ENCODE measurements at regions not wholly inside any gene's neighbourhood (a gene's known extent, or its start where the extent isn't known, plus 50 kb on each side); places are given as distances from the start of the nearest gene placed in this dataset.
A peak's percentile ranks its signal among the peaks of the same experiment; 100 is the strongest.

- no peak for DNase-seq (ENCODE audit: low read depth)
Measured at GRCh38 chr21:15370462-15370975, 305.7 kb upstream of the NRIP1 start.

DNA sequence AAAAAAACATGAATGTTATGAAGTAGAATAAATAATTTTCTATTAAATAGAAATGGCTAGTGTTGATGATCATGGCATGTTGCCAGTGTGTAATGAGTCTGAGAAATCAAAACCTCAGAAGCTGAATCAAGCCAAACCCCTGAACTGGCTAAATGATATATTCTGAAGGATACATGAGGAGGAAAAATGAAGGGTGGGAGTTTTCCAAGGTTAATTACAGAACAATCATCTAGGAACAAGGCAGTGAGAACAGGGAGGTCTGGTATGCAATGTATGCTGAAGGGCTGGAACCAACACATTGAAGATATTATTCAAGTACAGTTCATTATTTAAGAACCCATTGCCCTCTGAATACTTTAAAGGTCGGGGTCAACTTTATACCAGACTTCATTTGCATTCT lies 309.1 kb upstream of the NRIP1 start:
- DNase-seq (ENCODE audit: low read depth) = no peak

DNA sequence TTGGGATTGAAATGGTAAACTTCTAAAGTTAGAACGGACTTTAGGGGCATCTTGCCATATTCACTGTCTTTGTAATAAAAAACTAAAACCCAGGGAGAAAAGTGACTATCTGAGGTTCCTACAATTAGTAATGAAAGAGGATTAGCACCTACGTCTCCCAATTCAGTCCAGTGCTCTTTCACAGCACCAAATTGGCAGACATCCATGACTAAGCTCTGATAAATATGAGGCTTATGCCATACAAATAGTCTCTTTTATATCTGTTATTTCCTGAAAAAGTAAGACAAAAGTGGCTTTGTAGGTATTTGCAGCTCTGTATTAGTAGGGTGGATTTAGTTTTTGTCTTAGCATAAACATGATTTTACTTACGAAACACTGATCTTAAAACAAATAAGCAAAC lies 315.0 kb upstream of the NRIP1 start:
- no peak for DNase-seq (ENCODE audit: low read depth)

DNA sequence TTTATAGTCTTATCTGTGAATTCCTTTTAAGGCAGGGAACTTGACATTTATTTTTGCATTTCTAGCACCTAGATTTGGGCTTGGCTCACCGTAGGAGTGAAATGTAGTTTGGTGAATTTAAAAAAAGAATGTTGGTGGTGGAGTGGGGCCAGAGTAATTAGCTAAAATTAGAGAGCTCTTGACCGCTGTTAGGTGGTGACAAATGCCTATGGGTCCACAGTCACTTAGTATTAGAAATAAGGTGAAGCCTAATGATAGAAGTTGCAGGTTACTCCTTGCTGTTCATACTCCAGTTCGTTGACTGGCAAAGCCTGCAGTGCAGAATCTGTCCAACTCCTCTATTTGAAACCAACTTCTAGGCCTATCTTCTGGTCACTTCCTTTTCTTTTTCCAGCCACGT lies 318.8 kb upstream of the NRIP1 start:
- no peak for DNase-seq (ENCODE audit: low read depth)

DNA sequence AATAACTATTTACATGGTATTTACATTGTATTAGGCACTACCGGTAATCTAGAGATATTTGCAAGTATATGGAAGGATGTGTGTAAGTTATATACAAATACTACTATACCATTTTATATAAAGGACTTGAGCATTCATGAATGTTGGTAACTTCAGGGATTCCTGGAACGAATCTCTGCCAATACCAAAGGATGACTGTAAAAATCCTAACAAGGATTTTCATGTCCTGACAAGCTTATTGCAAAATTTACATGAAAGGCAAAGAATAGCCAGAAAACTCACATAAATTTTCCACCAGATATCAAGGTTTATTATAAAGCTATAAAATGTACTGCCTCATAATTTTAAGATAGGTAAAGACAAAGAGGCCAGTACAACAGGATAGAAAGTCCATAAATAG lies 325.2 kb upstream of the NRIP1 start:
- no peak for DNase-seq (ENCODE audit: low read depth)

DNA sequence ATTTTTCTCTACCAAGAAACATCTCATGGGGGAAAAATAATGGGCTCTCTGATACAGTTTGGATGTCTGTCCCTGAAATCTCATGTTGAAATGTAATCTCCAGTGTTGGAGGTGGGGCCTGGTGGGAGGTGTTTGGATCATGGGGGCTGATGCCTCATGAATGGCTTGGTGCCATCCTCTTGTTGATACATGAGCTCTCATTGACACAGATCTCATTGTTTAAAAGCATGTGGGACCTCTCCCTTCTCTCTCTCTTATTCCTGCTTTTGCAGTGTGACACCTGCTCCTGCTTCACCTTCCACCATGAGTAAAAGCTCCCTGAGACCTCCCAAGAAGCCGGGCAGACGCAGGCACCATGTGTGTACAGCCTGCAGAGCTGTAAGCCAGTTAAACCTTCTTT lies 332.5 kb upstream of the NRIP1 start:
- no peak for DNase-seq (ENCODE audit: low read depth)

DNA sequence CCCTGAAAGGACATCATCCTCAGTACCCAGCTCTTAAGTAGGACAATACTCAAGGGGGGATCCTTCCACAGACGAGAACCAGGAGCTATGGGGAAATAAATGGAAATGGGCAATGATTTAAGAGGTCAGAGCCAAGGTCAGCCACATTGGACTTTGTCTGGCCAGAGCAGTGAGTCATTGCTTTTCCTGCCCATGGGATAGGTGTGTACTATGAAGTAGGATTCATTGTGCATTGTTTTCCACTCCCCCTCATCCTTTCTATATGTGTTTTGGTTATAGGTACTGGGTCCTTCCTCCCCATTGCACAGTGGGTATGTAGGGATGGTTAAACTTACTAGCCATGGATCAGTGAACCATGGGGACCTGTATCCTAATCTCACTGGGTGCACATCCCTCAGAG lies 328.9 kb upstream of the USP25 start:
- peak; percentile 11 for DNase-seq (ENCODE audit: low read depth)

- no peak for DNase-seq (ENCODE audit: low read depth)
Measured at GRCh38 chr21:15401331-15401730, 328.5 kb upstream of the USP25 start.

GRCh38 chr21:15405214-15405613 lies 324.6 kb upstream of the USP25 start:
- DNase-seq (ENCODE audit: low read depth) = no peak

- no peak for DNase-seq (ENCODE audit: low read depth)
Measured at GRCh38 chr21:15406791-15407190, 323.0 kb upstream of the USP25 start.

DNA sequence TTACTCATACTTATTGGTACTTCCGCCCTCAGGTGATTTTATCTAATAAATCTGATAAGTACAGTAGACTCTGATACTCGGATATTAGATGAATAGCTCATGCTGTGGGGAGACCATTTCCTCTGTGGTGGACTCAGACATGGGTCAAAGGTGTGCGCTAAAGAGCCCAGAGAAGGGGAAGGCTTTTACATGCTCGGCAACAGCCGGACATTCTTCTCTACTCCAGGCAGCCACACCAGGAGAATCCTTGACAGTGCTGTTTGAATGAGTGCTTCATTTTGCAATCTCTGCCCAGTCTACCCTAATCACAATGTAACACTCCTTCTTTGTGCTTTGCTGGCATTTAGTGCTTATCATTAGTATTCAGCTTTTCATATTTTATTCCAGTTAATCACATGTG lies 322.2 kb upstream of the USP25 start:
- DNase-seq (ENCODE audit: low read depth) = no peak

GRCh38 chr21:15408089-15408488 lies 321.7 kb upstream of the USP25 start:
- DNase-seq (ENCODE audit: low read depth) = no peak

DNA sequence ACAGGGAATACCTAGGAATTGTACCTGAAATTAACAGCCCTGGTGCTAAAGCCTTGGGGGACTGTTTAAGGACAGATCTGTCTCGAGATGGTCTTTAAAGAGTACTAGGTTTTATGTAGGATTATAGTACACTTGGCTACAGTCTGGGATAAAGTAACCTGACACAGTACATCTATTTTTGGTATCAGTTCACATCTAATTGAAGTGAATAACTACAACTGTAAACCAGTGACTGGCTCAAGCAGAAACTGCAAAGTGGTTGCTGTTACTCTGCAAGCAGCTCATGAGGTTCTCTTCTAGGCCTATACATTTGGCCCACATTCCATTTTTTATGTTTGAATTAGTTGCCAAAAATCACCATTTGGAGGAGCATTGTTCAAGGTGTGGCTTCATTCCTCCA lies 320.8 kb upstream of the USP25 start:
- no peak for DNase-seq (ENCODE audit: low read depth)

GRCh38 chr21:15410853-15411252 lies 318.9 kb upstream of the USP25 start:
- no peak for DNase-seq (ENCODE audit: low read depth)

DNA sequence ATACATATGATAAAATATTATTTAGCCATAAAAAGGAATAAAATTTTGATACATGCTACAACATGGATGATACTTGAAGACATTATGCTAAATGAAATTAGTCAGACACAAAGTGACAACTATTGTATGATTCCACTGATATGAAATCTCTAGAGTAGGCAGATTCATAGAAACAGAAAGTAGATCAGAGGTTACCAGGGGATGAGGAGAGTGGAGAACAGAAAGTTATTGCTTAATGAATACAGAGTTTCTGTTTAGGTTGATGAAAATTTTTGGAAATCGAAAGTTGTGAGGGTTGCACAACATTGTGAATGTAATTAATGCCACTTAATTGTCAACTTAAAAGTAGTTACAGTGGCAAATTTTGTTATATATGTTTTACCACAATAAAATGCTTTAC lies 315.7 kb upstream of the USP25 start:
- no peak for DNase-seq (ENCODE audit: low read depth)

GRCh38 chr21:15415541-15416261 lies 314.1 kb upstream of the USP25 start:
- peak; percentile 61 for DNase-seq (ENCODE audit: low read depth)

DNA sequence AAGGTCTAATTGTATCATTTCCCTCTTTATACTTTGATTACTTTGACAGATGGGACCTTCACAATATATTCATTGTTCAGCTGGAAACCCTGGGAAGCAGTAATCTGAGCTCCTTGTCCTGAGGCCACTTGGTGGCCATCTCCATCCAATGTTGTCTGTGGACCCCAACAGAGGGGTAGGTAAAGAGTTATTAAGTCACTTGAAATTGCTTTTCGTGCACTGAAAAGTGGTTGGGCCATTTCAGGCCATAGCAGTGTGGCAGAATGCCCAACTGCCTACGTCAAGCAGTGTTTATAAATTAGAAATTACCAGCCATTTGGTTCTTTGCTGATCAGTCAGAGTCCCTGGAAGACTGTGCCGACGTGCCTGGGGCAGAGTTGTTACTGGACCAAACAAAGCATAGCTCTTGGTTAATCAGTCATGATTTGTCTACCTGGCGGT lies 308.3 kb upstream of the USP25 start:
- peak; percentile 43 for DNase-seq (ENCODE audit: low read depth)

DNA sequence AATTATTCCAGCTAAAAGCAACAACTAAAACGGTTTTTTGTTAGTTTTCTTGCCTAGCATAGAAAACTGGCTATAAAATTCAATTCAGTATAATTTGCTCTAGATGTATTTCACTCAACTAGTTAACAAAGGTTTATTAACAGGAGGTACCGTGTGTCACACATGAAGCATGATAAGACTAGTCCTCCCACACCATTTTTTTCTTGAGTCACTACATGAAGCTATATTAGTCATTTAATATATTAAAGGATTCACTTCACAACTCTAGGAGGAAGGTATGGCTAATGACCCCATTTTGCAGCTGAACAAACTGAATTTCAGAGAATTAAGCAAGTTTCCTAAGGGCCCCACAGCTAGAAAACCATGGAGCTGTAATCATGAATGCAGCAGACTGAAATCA lies 307.8 kb upstream of the USP25 start:
- no peak for DNase-seq (ENCODE audit: low read depth)

- DNase-seq (ENCODE audit: low read depth) = peak; percentile 81
Measured at GRCh38 chr21:15422783-15423182, 307.0 kb upstream of the USP25 start.

DNA sequence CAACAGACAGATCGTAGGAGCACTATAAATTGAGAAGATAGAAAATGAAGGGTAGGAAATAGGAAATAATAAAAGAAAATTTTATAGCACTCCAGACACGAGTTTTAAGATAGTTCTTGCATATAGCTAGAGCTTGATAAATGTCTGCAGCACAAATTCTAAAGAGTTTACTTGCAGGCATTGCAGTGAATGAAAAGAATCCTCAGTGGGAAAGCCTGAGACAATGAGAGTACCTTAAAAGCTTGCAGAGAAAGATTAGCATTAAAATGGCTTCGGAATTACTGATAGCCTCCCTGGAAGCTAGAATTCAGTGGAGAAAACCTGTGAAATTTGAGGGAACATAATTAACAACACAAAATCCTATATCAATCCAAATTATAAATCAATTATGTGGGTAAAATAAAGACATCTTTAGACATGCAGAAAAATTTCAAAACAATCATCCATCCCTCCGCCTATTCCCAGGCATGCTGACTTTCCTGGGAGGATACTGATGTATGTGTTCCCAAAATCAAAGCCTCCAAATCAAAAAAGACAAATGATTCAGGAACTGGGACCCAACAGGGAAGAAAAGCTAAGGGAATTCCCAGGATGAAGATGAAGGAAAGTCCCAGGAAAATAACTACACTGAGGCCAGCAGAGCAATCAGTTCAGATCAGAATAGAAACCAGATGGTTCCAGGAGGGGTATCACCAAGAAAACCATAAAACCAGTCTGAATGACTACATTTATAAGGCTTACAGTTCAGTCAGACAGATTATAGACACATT lies 305.9 kb upstream of the USP25 start:
- DNase-seq (ENCODE audit: low read depth) = no peak

GRCh38 chr21:15425049-15425448 lies 304.7 kb upstream of the USP25 start:
- no peak for DNase-seq (ENCODE audit: low read depth)

DNA sequence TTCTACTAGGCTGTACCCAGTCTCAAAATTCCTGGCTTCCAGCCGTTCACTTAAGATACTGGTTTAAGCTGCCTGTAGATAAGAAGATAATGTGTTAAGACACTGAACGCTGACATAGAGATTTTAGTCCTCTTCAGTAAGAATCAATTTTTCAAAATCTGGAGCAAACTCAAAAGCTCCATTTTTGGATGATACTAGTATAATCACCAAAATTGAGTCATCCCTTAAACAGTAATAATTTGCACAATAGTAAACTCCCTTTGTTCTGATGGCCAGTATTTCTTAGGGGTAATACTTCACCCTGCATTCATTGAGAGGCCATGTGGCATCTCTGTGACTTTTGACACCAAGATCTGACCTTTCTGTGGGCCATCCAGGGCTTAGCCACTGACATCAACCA lies 299.8 kb upstream of the USP25 start:
- DNase-seq (ENCODE audit: low read depth) = no peak

DNA sequence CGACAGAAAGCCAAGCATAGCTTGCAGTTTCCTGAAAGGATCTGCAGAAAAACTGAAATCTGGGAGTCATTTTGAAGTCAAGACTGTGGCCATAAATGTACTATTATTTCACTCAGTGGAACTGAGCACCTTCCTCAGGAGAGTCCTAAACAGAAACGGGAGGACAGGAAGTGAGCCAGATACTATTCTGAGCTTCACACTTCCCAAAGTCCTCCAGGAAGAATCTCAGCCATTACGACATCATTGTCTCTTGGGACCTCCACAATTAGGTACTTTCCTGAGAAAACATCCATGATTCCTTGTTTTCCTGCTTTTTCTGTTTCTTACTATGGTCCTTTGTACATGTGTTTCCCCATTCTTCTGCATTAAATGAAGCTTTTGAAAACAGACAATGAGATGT lies 299.2 kb upstream of the USP25 start:
- DNase-seq (ENCODE audit: low read depth) = no peak
